Ovary (tissue), 7 donors: ENCODE measurements at regions not wholly inside any gene's neighbourhood (a gene's known extent, or its start where the extent isn't known, plus 50 kb on each side); places are given as distances from the start of the nearest gene placed in this dataset.

Experiments
- DNase-seq, 5 donors: peaks; one replicate each; pipeline ENCODE4 v3.0.0-alpha.2; 2019 to 2020
- H3K27ac ChIP-seq, 2 donors: fragments of 200-600 bp; one replicate each; pipeline versions ENCODE4 v1.5.1 to v1.8.0; 2019 to 2022
- H3K27me3 ChIP-seq: fragments of 200-600 bp; one replicate; pipeline ENCODE4 v1.8.0; 2022
- H3K36me3 ChIP-seq: fragments of 200-600 bp; sonication (generic); one replicate; pipeline ENCODE4 v1.5.1; 2019
- H3K4me1 ChIP-seq: one replicate; pipeline ENCODE4 v1.8.1; 2013; ENCODE audit warnings: mild to moderate bottlenecking, moderate library complexity; ENCODE audit not compliant: insufficient read depth
- H3K4me3 ChIP-seq: fragments of 200-600 bp; sonication (generic); one replicate; pipeline ENCODE4 v1.5.1; 2017
- H3K9me3 ChIP-seq, 2 donors: fragments of 200-600 bp in 1 of 2; sonication (generic) in 1 of 2; one replicate each; pipeline versions ENCODE4 v1.5.1 to v1.8.1; 2013 to 2019; ENCODE audit warnings: mild to moderate bottlenecking in 1 of 2, moderate library complexity in 1 of 2
- CTCF ChIP-seq, 3 donors: fragments of 450-650 bp in 2 of 3; fragments of 200-600 bp in 1 of 3; IDR thresholded peaks; one replicate each; pipeline versions ENCODE4 v1.5.1 to v1.8.0; 2016 to 2022; ENCODE audit warnings: antibody characterized with exemption in 3 of 3, mild to moderate bottlenecking in 1 of 3
- EP300 ChIP-seq: sonication (generic); formaldehyde crosslinking; IDR thresholded peaks from one replicate; pipeline ENCODE4 v1.6.1; 2017; ENCODE audit warnings: antibody characterized with exemption
- POLR2A ChIP-seq: fragments of 450-650 bp; IDR thresholded peaks from one replicate; pipeline ENCODE4 v1.6.1; 2017; ENCODE audit warnings: antibody characterized with exemption, mild to moderate bottlenecking, moderate library complexity
- WGBS, 3 donors: extraction: QIAGEN DNeasy Blood & Tissue Kit in 1 of 3; methylation state at CpG; one replicate each; pipeline versions ENCODE4 v1.1.5 to v1.1.7; 2013 to 2017; 5-methylcytosine and 5-hydroxymethylcytosine counted together
- intact Hi-C, 4 donors: fragments of 100-400 bp; cut with DNase I; formaldehyde crosslinking; loops; one replicate each; pipeline versions ENCODE4 v1.11.0 to v1.15.1; 2022 to 2023
- donor health status: DM: no; HTN: no; CAD: no; lungs with moderate emphysema.
- donor health status: DM: no; HTN: no; CAD: no.
- donor health status: Bipolar disorder and iron deficiency.
- donor health status: DM: no; HTN: no; CAD: no.
- donor health status: DM: yes; HTN: yes; CAD: no.

GRCh38 chr3:69590111-69590510 lies 149.2 kb upstream of the MITF start:
- intact Hi-C loops: no loop called here
- H3K4me3 ChIP-seq: no peak overlapping the region
- H3K4me1 ChIP-seq: no peaks in the 10 kb centered on the region
- no peak for TF ChIP-seq CTCF (IDR thresholded peaks at IDR 0.05)
- no peak for TF ChIP-seq EP300
- TF ChIP-seq POLR2A: no peak
- H3K27me3 ChIP-seq: no peaks in the 10 kb centered on the region
- no peaks in the 10 kb centered on the region for H3K9me3 ChIP-seq
- no peaks in the 10 kb centered on the region for H3K36me3 ChIP-seq
- no peak overlapping the region for H3K27ac ChIP-seq
- DNase-seq: no peak

GRCh38 chr3:69588170-69588569 lies 151.1 kb upstream of the MITF start:
- TF ChIP-seq EP300 (no peak), POLR2A (no peak), CTCF (IDR thresholded peaks at IDR 0.05) (no peak)
- H3K4me3 ChIP-seq: no peak overlapping the region
- no peaks in the 10 kb centered on the region for H3K9me3 ChIP-seq
- H3K27ac ChIP-seq: no peak overlapping the region
- H3K27me3 ChIP-seq: no peaks in the 10 kb centered on the region
- DNase-seq: no peak
- 94 to 97% (median 94%) methylated on average over 2 of the region's 2 CpGs for WGBS, 3 donors
- no peaks in the 10 kb centered on the region for H3K4me1 ChIP-seq
- intact Hi-C loops: loop anchor here in 1 of 4 donors (10.0 kb wide), 1 partner anchor 133 kb away; no protein-coding TSS in a partner anchor
- H3K36me3 ChIP-seq: no peaks in the 10 kb centered on the region

GRCh38 chr3:69585472-69585871 lies 153.8 kb upstream of the MITF start:
- intact Hi-C loops: loop anchor here in 1 of 4 donors (10.0 kb wide), 1 partner anchor 131 kb away; no protein-coding TSS in a partner anchor
- no peaks in the 10 kb centered on the region for H3K9me3 ChIP-seq
- no peaks in the 10 kb centered on the region for H3K4me1 ChIP-seq
- no peak for DNase-seq
- 92 to 98% (median 97%) methylated on average over 1 of the region's 1 CpG for WGBS, 3 donors
- no peaks in the 10 kb centered on the region for H3K36me3 ChIP-seq
- no peak overlapping the region for H3K27ac ChIP-seq
- H3K4me3 ChIP-seq: no peak overlapping the region
- H3K27me3 ChIP-seq: no peaks in the 10 kb centered on the region
- TF ChIP-seq CTCF (IDR thresholded peaks at IDR 0.05): no peak

- no peaks in the 10 kb centered on the region for H3K27me3 ChIP-seq
- no peaks in the 10 kb centered on the region for H3K36me3 ChIP-seq
- no peak overlapping the region for H3K4me3 ChIP-seq
- intact Hi-C loops: loop anchor here in 1 of 4 donors (10.0 kb wide), 1 partner anchor 127 kb away; no protein-coding TSS in a partner anchor
- peaks cover 3% of the 10 kb centered on the region for H3K4me1 ChIP-seq
- 81 to 86% (median 83%) methylated on average over 4 of the region's 4 CpGs for WGBS, 3 donors
- no peaks in the 10 kb centered on the region for H3K9me3 ChIP-seq
- H3K27ac ChIP-seq: no peak overlapping the region
- no peak for TF ChIP-seq POLR2A
- DNase-seq: no peak
Observed at GRCh38 chr3:69582044-69582443, 157.2 kb upstream of the MITF start.

- Histone ChIP-seq H3K36me3 (no peaks in the 10 kb centered on the region), H3K27me3 (no peaks in the 10 kb centered on the region), H3K27ac (no peak overlapping the region), H3K4me1 (peaks cover 3% of the 10 kb centered on the region), H3K9me3 (no peaks in the 10 kb centered on the region), H3K4me3 (no peak overlapping the region)
- 11 to 20% (median 15%) methylated on average over 8 of the region's 8 CpGs for WGBS, 3 donors
- intact Hi-C loops: loop anchor here in 1 of 4 donors (10.0 kb wide), 1 partner anchor 125 kb away; no protein-coding TSS in a partner anchor
- DNase-seq: no peak
- TF ChIP-seq CTCF (IDR thresholded peaks at IDR 0.05): no peak
- TF ChIP-seq POLR2A: no peak
- no peak for TF ChIP-seq EP300
Observed at GRCh38 chr3:69579306-69580041, 159.8 kb upstream of the MITF start.
